ENCODE measurements at regions not wholly inside any gene's neighbourhood (a gene's known extent, or its start where the extent isn't known, plus 50 kb on each side); places are given as distances from the start of the nearest gene placed in this dataset.
"Not testable (repeated sequence)": the region's sequence is repeated elsewhere in the genome, so short reads cannot be mapped to it uniquely, and the experiment has no call there.

GRCh38 chr2:142716463-142717242, 160.8 kb upstream of the KYNU start:
- Mint-ChIP-seq H3K27me3 (no peaks in the 10 kb centered on the region), H3K4me3 (no peak overlapping the region), H3K9me3 (peaks cover 4% of the 10 kb centered on the region), H3K4me1 (no peaks in the 10 kb centered on the region), H3K36me3 (ENCODE audit: low read depth) (no peaks in the 10 kb centered on the region), H3K27ac (no peak overlapping the region)
- no peak for ATAC-seq (replicated peaks)

- no peaks in the 10 kb centered on the region for H3K36me3 Mint-ChIP-seq (ENCODE audit: low read depth)
Measured at GRCh38 chr2:142714600-142714999, 162.9 kb upstream of the KYNU start.

GRCh38 chr2:142710336-142710735, 167.1 kb upstream of the KYNU start:
- Mint-ChIP-seq H3K27me3 (no peaks in the 10 kb centered on the region), H3K27ac (no peak overlapping the region), H3K4me1 (no peaks in the 10 kb centered on the region), H3K4me3 (no peak overlapping the region), H3K9me3 (no peaks in the 10 kb centered on the region), H3K36me3 (ENCODE audit: low read depth) (no peaks in the 10 kb centered on the region)
- ATAC-seq (replicated peaks) = no peak

More at GRCh38 chr2:142714600-142714999, 162.9 kb upstream of the KYNU start:
- H3K27ac Mint-ChIP-seq = no peak overlapping the region
- H3K9me3 Mint-ChIP-seq = peaks cover 4% of the 10 kb centered on the region
- no peak for ATAC-seq (replicated peaks)
- H3K4me1 Mint-ChIP-seq = no peaks in the 10 kb centered on the region
- no peaks in the 10 kb centered on the region for H3K27me3 Mint-ChIP-seq
- no peak overlapping the region for H3K4me3 Mint-ChIP-seq

GRCh38 chr2:142707318-142707717, 170.1 kb upstream of the KYNU start:
- Mint-ChIP-seq H3K4me3 (no peak overlapping the region), H3K9me3 (peaks cover 4% of the 10 kb centered on the region), H3K27ac (no peak overlapping the region), H3K27me3 (no peaks in the 10 kb centered on the region), H3K36me3 (ENCODE audit: low read depth) (no peaks in the 10 kb centered on the region), H3K4me1 (no peaks in the 10 kb centered on the region)
- ATAC-seq (replicated peaks) = no peak

- H3K9me3 Mint-ChIP-seq = peaks cover 13% of the 10 kb centered on the region
- H3K27ac Mint-ChIP-seq; H3K4me3 Mint-ChIP-seq; H3K4me1 Mint-ChIP-seq; H3K36me3 Mint-ChIP-seq (ENCODE audit: low read depth); H3K27me3 Mint-ChIP-seq; ATAC-seq (replicated peaks): not testable (repeated sequence)
Measured at GRCh38 chr2:142702397-142702796, 175.1 kb upstream of the KYNU start.

GRCh38 chr2:142695350-142696257, 181.9 kb upstream of the KYNU start:
- not testable (repeated sequence) for H3K4me1 Mint-ChIP-seq; H3K27ac Mint-ChIP-seq; H3K9me3 Mint-ChIP-seq; ATAC-seq (replicated peaks); H3K4me3 Mint-ChIP-seq; H3K36me3 Mint-ChIP-seq (ENCODE audit: low read depth); H3K27me3 Mint-ChIP-seq

- Mint-ChIP-seq H3K27ac (no peak overlapping the region), H3K4me3 (no peak overlapping the region), H3K36me3 (ENCODE audit: low read depth) (no peaks in the 10 kb centered on the region), H3K27me3 (no peaks in the 10 kb centered on the region), H3K4me1 (no peaks in the 10 kb centered on the region), H3K9me3 (peaks cover 10% of the 10 kb centered on the region)
- ATAC-seq (replicated peaks) = no peak
Measured at GRCh38 chr2:142694282-142694681, 183.2 kb upstream of the KYNU start.

- no peak for ATAC-seq (replicated peaks)
Measured at GRCh38 chr2:142693171-142693950, 184.1 kb upstream of the KYNU start.

GRCh38 chr2:142688856-142689605, 188.4 kb upstream of the KYNU start:
- no peak overlapping the region for H3K4me3 Mint-ChIP-seq
- no peaks in the 10 kb centered on the region for H3K9me3 Mint-ChIP-seq
- no peaks in the 10 kb centered on the region for H3K27me3 Mint-ChIP-seq
- H3K27ac Mint-ChIP-seq = no peak overlapping the region
- H3K36me3 Mint-ChIP-seq (ENCODE audit: low read depth) = no peaks in the 10 kb centered on the region
- H3K4me1 Mint-ChIP-seq = no peaks in the 10 kb centered on the region
- no peak for ATAC-seq (replicated peaks)

More at GRCh38 chr2:142693171-142693950, 184.1 kb upstream of the KYNU start:
- H3K36me3 Mint-ChIP-seq (ENCODE audit: low read depth) = no peaks in the 10 kb centered on the region
- H3K27me3 Mint-ChIP-seq = no peaks in the 10 kb centered on the region
- H3K4me1 Mint-ChIP-seq = no peaks in the 10 kb centered on the region
- peaks cover 8% of the 10 kb centered on the region for H3K9me3 Mint-ChIP-seq
- no peak overlapping the region for H3K4me3 Mint-ChIP-seq
- H3K27ac Mint-ChIP-seq = no peak overlapping the region

GRCh38 chr2:142687509-142687908, 190.0 kb upstream of the KYNU start:
- Mint-ChIP-seq H3K4me3 (no peak overlapping the region), H3K27me3 (no peaks in the 10 kb centered on the region), H3K36me3 (ENCODE audit: low read depth) (no peaks in the 10 kb centered on the region), H3K9me3 (no peaks in the 10 kb centered on the region), H3K4me1 (no peaks in the 10 kb centered on the region), H3K27ac (no peak overlapping the region)
- ATAC-seq (replicated peaks) = no peak

GRCh38 chr2:142687075-142687474, 190.4 kb upstream of the KYNU start:
- no peak overlapping the region for H3K4me3 Mint-ChIP-seq
- ATAC-seq (replicated peaks) = no peak
- H3K36me3 Mint-ChIP-seq (ENCODE audit: low read depth) = no peaks in the 10 kb centered on the region
- H3K27ac Mint-ChIP-seq = no peak overlapping the region
- H3K9me3 Mint-ChIP-seq = no peaks in the 10 kb centered on the region
- H3K27me3 Mint-ChIP-seq = no peaks in the 10 kb centered on the region
- no peaks in the 10 kb centered on the region for H3K4me1 Mint-ChIP-seq

GRCh38 chr2:142684667-142685066, 192.8 kb upstream of the KYNU start:
- Mint-ChIP-seq H3K27me3 (no peaks in the 10 kb centered on the region), H3K4me1 (no peaks in the 10 kb centered on the region), H3K27ac (no peak overlapping the region), H3K9me3 (no peaks in the 10 kb centered on the region), H3K4me3 (no peak overlapping the region), H3K36me3 (ENCODE audit: low read depth) (no peaks in the 10 kb centered on the region)
- no peak for ATAC-seq (replicated peaks)

GRCh38 chr2:142682528-142682927, 194.9 kb upstream of the KYNU start:
- Mint-ChIP-seq H3K4me1 (no peaks in the 10 kb centered on the region), H3K9me3 (no peaks in the 10 kb centered on the region), H3K4me3 (no peak overlapping the region), H3K27ac (no peak overlapping the region), H3K36me3 (ENCODE audit: low read depth) (no peaks in the 10 kb centered on the region), H3K27me3 (no peaks in the 10 kb centered on the region)
- ATAC-seq (replicated peaks) = no peak

- no peaks in the 10 kb centered on the region for H3K4me1 Mint-ChIP-seq
- H3K4me3 Mint-ChIP-seq = no peak overlapping the region
- H3K36me3 Mint-ChIP-seq (ENCODE audit: low read depth) = no peaks in the 10 kb centered on the region
- H3K27ac Mint-ChIP-seq = no peak overlapping the region
- no peaks in the 10 kb centered on the region for H3K27me3 Mint-ChIP-seq
- no peak for ATAC-seq (replicated peaks)
- H3K9me3 Mint-ChIP-seq = no peaks in the 10 kb centered on the region
Measured at GRCh38 chr2:142681952-142682351, 195.5 kb upstream of the KYNU start.
